ENCODE measurements at regions not wholly inside any gene's neighbourhood (a gene's known extent, or its start where the extent isn't known, plus 50 kb on each side); places are given as distances from the start of the nearest gene placed in this dataset.
"Not testable (repeated sequence)": the region's sequence is repeated elsewhere in the genome, so short reads cannot be mapped to it uniquely, and the experiment has no call there.

- no peak for TF ChIP-seq ZFX (IDR thresholded peaks at IDR 0.05; ENCODE audit: borderline replicate concordance)
- TF ChIP-seq, protein P1, sequence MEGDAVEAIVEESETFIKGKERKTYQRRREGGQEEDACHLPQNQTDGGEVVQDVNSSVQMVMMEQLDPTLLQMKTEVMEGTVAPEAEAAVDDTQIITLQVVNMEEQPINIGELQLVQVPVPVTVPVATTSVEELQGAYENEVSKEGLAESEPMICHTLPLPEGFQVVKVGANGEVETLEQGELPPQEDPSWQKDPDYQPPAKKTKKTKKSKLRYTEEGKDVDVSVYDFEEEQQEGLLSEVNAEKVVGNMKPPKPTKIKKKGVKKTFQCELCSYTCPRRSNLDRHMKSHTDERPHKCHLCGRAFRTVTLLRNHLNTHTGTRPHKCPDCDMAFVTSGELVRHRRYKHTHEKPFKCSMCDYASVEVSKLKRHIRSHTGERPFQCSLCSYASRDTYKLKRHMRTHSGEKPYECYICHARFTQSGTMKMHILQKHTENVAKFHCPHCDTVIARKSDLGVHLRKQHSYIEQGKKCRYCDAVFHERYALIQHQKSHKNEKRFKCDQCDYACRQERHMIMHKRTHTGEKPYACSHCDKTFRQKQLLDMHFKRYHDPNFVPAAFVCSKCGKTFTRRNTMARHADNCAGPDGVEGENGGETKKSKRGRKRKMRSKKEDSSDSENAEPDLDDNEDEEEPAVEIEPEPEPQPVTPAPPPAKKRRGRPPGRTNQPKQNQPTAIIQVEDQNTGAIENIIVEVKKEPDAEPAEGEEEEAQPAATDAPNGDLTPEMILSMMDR (IDR thresholded peaks at IDR 0.05), result no peak
- no peak overlapping the region for H3K27ac ChIP-seq
Measured at GRCh38 chr2:198873503-198874471, 584.0 kb downstream of the SATB2 start.

DNA sequence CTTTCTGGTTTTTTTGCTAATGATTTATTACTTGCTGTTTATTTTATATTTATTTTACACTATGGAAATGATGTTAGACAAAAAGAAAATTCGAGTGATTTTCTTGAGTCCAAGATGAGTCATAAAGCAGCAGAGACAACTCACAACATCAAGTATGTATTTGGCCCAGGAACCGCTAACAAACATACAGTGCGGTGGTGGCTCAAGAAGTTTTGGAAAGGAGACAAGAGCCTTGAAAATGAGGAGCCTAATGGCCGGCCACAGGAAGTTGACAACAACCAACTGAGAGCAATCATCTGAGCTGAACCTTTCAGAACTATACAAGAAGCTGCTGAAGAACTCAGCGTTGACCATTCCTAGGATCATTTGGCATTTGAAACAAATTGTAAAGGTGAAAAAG, 594.1 kb downstream of the SATB2 start:
- H3K27ac ChIP-seq, result no peak overlapping the region
- TF ChIP-seq ZFX (IDR thresholded peaks at IDR 0.05; ENCODE audit: borderline replicate concordance), result no peak
- TF ChIP-seq, protein P1 (IDR thresholded peaks at IDR 0.05), result no peak

DNA sequence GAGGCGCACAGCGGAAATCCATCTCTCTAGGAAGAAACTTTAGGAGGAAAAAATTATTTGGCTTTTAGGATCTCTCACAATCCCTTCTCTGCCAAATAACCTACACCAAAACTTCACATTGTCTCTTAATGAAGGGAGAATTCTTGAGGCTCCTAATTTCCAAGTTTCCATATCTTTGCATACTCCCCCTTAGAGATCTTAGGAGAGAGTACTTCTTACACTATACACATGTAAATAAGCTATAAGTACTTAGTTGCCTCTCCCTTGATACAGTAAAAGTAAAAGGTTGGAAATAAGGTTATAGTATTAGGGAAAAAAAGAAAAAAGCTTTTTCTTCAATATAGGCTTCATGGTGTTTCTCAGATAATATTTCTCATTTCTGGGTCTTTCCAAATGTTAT, 596.7 kb downstream of the SATB2 start:
- H3K27ac ChIP-seq, result no peak overlapping the region
- TF ChIP-seq ZFX (IDR thresholded peaks at IDR 0.05; ENCODE audit: borderline replicate concordance), result no peak
- TF ChIP-seq, protein P1 (IDR thresholded peaks at IDR 0.05), result no peak

GRCh38 chr2:198857246-198857645, 600.5 kb downstream of the SATB2 start:
- TF ChIP-seq, protein P1 (IDR thresholded peaks at IDR 0.05), result no peak
- no peak for TF ChIP-seq ZFX (IDR thresholded peaks at IDR 0.05; ENCODE audit: borderline replicate concordance)
- H3K27ac ChIP-seq, result no peak overlapping the region

DNA sequence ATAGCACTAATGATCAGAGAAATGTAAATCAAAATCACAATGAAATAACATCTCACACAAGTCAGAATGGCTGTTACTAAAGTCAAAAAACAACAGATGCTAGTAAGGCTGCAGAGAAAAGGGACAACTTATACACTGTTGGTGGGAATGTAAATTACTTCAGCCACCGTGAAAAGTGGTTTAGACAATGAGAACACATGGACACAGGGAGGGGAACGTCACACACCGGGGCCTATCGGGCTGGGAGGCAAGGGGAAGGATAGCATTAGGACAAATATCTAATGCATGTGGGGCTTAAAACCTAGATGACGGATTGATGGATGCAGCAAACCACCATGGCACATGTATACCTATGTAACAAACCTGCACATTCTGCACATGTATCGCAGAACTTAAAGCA, 602.0 kb downstream of the SATB2 start:
- H3K27ac ChIP-seq, result not testable (repeated sequence)

DNA sequence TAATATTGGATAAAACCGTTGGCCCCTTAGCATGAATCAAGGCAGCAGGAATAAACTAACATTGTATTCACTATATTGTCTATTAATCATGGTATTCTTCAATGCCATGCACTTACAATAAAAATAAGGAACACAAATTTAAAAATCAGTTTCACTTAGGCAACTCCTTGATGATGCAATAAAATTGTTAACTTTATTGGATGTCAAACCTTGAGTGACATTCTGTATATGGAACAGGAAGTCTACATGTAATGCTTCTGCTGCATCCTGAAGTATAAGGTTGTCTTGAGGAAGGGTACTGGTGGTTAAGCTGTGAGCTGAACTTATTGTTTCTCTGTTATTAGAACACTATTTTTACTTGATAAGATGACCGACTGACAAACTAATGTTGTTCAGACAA, 605.5 kb downstream of the SATB2 start:
- no peak overlapping the region for H3K27ac ChIP-seq
- TF ChIP-seq, protein P1 (IDR thresholded peaks at IDR 0.05), result no peak
- no peak for TF ChIP-seq ZFX (IDR thresholded peaks at IDR 0.05; ENCODE audit: borderline replicate concordance)

DNA sequence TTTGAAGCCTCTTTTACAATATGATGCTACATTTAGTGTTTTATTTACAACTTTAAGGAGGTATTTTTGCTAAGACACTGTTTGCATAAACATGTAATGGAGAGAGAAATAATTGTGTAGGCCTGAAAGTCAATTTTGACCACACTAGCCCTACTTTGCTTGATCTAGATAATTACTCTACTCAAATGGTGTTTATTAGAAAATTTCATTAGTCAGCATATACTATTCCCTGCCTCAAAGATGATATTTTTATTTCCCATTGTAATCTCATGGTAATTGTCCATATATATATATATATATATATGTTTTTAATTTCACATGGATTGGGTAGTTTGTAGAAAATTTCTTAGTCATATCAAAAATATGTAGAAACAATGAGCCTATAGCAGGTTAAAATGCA, 632.2 kb downstream of the SATB2 start:
- TF ChIP-seq ZFX (IDR thresholded peaks at IDR 0.05; ENCODE audit: borderline replicate concordance), result no peak
- TF ChIP-seq, protein P1 (IDR thresholded peaks at IDR 0.05), result no peak

More for the DNA sequence above, 632.2 kb downstream of the SATB2 start:
- H3K27ac ChIP-seq, result no peak overlapping the region

Measured in 22Rv1 (cell line).